ENCODE measurements at regions not wholly inside any gene's neighbourhood (a gene's known extent, or its start where the extent isn't known, plus 50 kb on each side); places are given as distances from the start of the nearest gene placed in this dataset.

DNA sequence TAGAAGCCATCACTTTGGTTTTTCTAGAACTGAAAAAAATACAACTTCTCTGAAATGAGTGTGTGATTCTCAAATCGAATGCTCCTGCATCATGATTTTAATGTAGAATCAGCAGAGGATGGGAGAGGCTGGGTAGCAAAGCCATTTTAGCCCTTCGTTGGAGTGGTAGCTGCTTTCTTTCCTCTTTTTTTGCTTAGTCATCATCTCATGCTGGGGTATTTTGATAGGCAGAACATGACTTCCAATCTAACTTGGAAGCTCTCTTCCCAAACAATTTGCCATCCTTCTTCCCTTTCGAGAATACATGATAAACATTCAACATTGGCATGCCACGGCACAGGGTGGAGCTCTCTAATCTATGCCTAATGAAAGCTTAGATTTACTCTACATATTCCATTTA is 311.2 kb upstream of the LRATD1 start (continued):
- no peak for TF ChIP-seq SREBF1 (IDR thresholded peaks at IDR 0.05; ENCODE audit: low read length)
- TF ChIP-seq MXI1 (IDR thresholded peaks at IDR 0.05; ENCODE audit: low read depth, low read length), result no peak
- no peak for TF ChIP-seq PAX5 (IDR thresholded peaks at IDR 0.05; ENCODE audit: borderline replicate concordance, low read depth, low read length)
- no peak for TF ChIP-seq SP1 (IDR thresholded peaks at IDR 0.05; ENCODE audit: low read depth, low read length)
- no peak for TF ChIP-seq HCFC1 (IDR thresholded peaks at IDR 0.05; ENCODE audit: low read length)
- TF ChIP-seq ASH2L (IDR thresholded peaks at IDR 0.05; ENCODE audit: borderline replicate concordance, low read depth), result no peak

DNA sequence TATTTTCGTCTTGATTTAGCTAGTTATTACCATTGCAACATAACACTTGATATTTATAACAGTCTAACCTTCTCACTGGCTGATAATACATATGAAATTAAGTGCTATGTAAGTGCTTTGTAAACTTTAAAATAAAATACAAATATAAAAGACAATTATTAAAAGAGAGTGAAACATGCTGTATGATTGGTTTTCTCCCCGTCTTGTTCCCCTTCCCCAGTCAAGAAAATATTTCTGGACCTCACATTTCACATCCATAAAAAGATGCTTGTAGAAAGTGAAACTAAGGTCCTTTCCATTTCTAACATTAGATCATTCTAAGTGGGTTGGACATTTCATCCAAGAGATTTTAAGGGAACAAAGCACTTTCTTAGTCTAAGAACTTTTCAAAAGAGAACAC is 310.2 kb upstream of the LRATD1 start:
- RAD21 ChIA-PET (ENCODE audit: unreplicated experiment), result no interaction called here
- no peak for FAIRE-seq
- no peak for ATAC-seq

More for the DNA sequence above, 310.2 kb upstream of the LRATD1 start:
- H3K9ac ChIP-seq (ENCODE audit: control insufficient read depth, insufficient read depth, low read length), result no peak overlapping the region
- ChIA-PET CTCF (no interaction called here), SMC1A (ENCODE audit: uncharacterized antibody, unreplicated experiment) (interaction anchor here (1.2 kb wide), 1 partner anchor 10 kb away, joined by 6 read pairs; no protein-coding TSS in a partner anchor), POLR2A (no interaction called here)
- no peaks in the 10 kb centered on the region for H4K20me1 ChIP-seq (ENCODE audit: control insufficient read depth, insufficient read depth)
- H3K4me1 ChIP-seq (ENCODE audit: control insufficient read depth, insufficient read depth, low read length), result no peaks in the 10 kb centered on the region
- H2AFZ ChIP-seq (ENCODE audit: control insufficient read depth, low read depth, low read length), result no peak overlapping the region
- no peaks in the 10 kb centered on the region for H3K36me3 ChIP-seq (ENCODE audit: control insufficient read depth in 2 of 2, insufficient read depth in 2 of 2, low read length in 1 of 2)
- intact Hi-C loops (cut with micrococcal nuclease; ENCODE audit: unreplicated experiment), result no loop called here
- H3K27me3 ChIP-seq (replicated peaks in 1 of 2; ENCODE audit: control insufficient read depth in 2 of 2, insufficient read depth in 2 of 2, low read length in 1 of 2), result no peaks in the 10 kb centered on the region
- no peaks in the 10 kb centered on the region; the same call in 2 of the 3 replicates for H3K9me3 ChIP-seq (replicated peaks; ENCODE audit: control insufficient read depth, insufficient read depth, low read length)
- no peak for DNase-seq (ENCODE audit: low read depth, low spot score)
- 15% methylated on average over 2 of the region's 2 CpGs for WGBS (ENCODE audit: insufficient coverage, insufficient replicate concordance, low lambda C conversion rate, missing lambda C conversion rate)
- no peak overlapping the region for H3K4me2 ChIP-seq (ENCODE audit: control insufficient read depth, insufficient read depth)
- no peak overlapping the region for H3K4me3 ChIP-seq
- TF ChIP-seq GATAD2B (conservative IDR thresholded peaks at IDR 0.05; ENCODE audit: low read depth) (no peak), EED (IDR thresholded peaks at IDR 0.05; ENCODE audit: low read depth) (no peak), BHLHE40 (IDR thresholded peaks at IDR 0.05; ENCODE audit: borderline replicate concordance in 1 of 2, low read depth in 2 of 2, low read length in 1 of 2) (no peak), MEF2B (IDR thresholded peaks at IDR 0.05; ENCODE audit: partially characterized antibody, poor library complexity, severe bottlenecking) (no peak), RCOR1 (conservative IDR thresholded peaks at IDR 0.05; ENCODE audit: low read depth, low read length) (no peak), ZNF207 (IDR thresholded peaks at IDR 0.05; ENCODE audit: borderline replicate concordance) (no peak), MYC (IDR thresholded peaks at IDR 0.05; ENCODE audit: insufficient read depth, insufficient read length, insufficient replicate concordance, low read length, severe bottlenecking) (no peak), SREBF2 (IDR thresholded peaks at IDR 0.05; ENCODE audit: low read length) (no peak)
- TF ChIP-seq, protein P1, sequence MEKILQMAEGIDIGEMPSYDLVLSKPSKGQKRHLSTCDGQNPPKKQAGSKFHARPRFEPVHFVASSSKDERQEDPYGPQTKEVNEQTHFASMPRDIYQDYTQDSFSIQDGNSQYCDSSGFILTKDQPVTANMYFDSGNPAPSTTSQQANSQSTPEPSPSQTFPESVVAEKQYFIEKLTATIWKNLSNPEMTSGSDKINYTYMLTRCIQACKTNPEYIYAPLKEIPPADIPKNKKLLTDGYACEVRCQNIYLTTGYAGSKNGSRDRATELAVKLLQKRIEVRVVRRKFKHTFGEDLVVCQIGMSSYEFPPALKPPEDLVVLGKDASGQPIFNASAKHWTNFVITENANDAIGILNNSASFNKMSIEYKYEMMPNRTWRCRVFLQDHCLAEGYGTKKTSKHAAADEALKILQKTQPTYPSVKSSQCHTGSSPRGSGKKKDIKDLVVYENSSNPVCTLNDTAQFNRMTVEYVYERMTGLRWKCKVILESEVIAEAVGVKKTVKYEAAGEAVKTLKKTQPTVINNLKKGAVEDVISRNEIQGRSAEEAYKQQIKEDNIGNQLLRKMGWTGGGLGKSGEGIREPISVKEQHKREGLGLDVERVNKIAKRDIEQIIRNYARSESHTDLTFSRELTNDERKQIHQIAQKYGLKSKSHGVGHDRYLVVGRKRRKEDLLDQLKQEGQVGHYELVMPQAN (conservative IDR thresholded peaks at IDR 0.05), result no peak
- TF ChIP-seq, protein P2, sequence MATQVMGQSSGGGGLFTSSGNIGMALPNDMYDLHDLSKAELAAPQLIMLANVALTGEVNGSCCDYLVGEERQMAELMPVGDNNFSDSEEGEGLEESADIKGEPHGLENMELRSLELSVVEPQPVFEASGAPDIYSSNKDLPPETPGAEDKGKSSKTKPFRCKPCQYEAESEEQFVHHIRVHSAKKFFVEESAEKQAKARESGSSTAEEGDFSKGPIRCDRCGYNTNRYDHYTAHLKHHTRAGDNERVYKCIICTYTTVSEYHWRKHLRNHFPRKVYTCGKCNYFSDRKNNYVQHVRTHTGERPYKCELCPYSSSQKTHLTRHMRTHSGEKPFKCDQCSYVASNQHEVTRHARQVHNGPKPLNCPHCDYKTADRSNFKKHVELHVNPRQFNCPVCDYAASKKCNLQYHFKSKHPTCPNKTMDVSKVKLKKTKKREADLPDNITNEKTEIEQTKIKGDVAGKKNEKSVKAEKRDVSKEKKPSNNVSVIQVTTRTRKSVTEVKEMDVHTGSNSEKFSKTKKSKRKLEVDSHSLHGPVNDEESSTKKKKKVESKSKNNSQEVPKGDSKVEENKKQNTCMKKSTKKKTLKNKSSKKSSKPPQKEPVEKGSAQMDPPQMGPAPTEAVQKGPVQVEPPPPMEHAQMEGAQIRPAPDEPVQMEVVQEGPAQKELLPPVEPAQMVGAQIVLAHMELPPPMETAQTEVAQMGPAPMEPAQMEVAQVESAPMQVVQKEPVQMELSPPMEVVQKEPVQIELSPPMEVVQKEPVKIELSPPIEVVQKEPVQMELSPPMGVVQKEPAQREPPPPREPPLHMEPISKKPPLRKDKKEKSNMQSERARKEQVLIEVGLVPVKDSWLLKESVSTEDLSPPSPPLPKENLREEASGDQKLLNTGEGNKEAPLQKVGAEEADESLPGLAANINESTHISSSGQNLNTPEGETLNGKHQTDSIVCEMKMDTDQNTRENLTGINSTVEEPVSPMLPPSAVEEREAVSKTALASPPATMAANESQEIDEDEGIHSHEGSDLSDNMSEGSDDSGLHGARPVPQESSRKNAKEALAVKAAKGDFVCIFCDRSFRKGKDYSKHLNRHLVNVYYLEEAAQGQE (IDR thresholded peaks at IDR 0.05; ENCODE audit: low read depth, low read length), result no peak
- TF ChIP-seq, protein P3, sequence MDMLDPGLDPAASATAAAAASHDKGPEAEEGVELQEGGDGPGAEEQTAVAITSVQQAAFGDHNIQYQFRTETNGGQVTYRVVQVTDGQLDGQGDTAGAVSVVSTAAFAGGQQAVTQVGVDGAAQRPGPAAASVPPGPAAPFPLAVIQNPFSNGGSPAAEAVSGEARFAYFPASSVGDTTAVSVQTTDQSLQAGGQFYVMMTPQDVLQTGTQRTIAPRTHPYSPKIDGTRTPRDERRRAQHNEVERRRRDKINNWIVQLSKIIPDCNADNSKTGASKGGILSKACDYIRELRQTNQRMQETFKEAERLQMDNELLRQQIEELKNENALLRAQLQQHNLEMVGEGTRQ (IDR thresholded peaks at IDR 0.05; ENCODE audit: borderline replicate concordance, low read depth, low read length), result no peak
- in situ Hi-C loops (cut with MboI), result no loop called here
- no peaks in the 10 kb centered on the region for H3K79me2 ChIP-seq (ENCODE audit: control insufficient read depth, insufficient read depth, low read length)
- H3K27ac ChIP-seq (ENCODE audit: control insufficient read depth, insufficient read depth), result no peak overlapping the region
- BruUV-seq (replicated peaks), result no TSS peak
